H7 (cell line): ENCODE measurements at regions not wholly inside any gene's neighbourhood (a gene's known extent, or its start where the extent isn't known, plus 50 kb on each side); places are given as distances from the start of the nearest gene placed in this dataset.
"Not testable (repeated sequence)": the region's sequence is repeated elsewhere in the genome, so short reads cannot be mapped to it uniquely, and the experiment has no call there.

Source experiments
- DNase-seq: peaks from one replicate; pipeline ENCODE4 v3.0.0; 2012
- H3K27me3 ChIP-seq: 2 replicates; pipeline ENCODE4 v1.6.0; 2011; ENCODE audit warnings: mild to moderate bottlenecking, low read length; ENCODE audit not compliant: control insufficient read depth, insufficient read depth
- H3K36me3 ChIP-seq: replicated peaks from 2 replicates; pipeline ENCODE4 v1.5.1; 2011; ENCODE audit warnings: low read length; ENCODE audit not compliant: control insufficient read depth, insufficient read depth
- H3K4me3 ChIP-seq: 2 replicates; pipeline ENCODE4 v1.5.1; 2011; ENCODE audit warnings: low read depth, mild to moderate bottlenecking, control low read depth, low read length, moderate library complexity; ENCODE audit not compliant: insufficient read depth

DNA sequence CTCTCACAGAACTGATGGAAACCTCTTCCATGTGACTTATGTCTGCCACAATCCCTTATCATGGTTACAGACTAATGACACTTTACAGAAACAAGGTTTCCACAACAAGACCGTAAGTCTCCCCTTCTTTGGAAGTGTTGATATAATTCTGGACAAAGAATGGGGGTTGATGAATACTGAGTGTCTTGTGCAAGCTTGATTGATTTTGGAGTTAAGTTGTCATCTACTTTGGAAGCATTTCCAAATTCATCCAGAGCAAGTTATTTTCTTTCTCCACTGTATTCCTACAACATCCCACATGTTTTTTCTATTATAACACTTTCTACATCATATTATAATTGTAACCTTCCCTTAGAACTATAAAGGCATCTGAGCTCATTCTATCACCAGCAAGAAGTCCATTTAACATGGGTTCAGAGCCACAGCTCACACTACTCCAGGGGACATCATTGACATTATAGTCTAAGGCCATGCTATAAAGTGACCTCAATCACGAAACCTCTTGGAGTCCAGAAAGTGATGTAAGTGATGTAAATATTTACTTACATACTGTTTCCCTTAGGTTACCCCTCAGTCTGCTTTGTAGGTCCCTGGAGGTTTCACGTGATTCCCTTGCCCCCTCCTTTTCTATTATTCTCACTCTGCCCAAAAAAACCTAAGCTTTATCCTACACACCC is 125.7 kb upstream of the PBX1 start:
- Histone ChIP-seq H3K4me3 (no peak overlapping the region), H3K36me3 (no peaks in the 10 kb centered on the region), H3K27me3 (no peaks in the 10 kb centered on the region)
- no peak for DNase-seq

GRCh38 chr1:164433818-164434170 is 125.2 kb upstream of the PBX1 start:
- Histone ChIP-seq H3K27me3 (no peaks in the 10 kb centered on the region), H3K4me3 (no peak overlapping the region), H3K36me3 (no peaks in the 10 kb centered on the region)
- no peak for DNase-seq

DNA sequence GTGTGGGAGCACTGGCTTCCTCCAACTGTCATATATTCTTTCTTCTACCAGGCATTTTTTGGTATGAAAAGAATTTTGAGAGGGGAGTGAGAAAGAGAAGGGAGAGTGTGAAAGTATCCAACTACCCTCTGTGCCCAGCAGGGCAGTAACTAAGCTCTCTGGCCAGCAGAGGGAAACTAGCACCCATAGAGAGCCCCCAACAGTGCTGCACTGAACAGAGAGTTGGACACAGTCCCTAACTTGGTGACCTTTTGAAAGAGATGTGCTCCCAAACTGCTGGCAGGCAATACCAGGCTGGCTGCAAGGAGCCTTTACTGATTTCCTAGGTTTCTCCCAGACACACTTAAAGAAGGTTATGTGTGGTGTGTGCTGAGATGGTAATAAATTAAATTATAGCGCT is 118.8 kb upstream of the PBX1 start:
- Histone ChIP-seq H3K36me3 (no peaks in the 10 kb centered on the region), H3K27me3 (no peaks in the 10 kb centered on the region)
- DNase-seq = peak; percentile 35

DNA sequence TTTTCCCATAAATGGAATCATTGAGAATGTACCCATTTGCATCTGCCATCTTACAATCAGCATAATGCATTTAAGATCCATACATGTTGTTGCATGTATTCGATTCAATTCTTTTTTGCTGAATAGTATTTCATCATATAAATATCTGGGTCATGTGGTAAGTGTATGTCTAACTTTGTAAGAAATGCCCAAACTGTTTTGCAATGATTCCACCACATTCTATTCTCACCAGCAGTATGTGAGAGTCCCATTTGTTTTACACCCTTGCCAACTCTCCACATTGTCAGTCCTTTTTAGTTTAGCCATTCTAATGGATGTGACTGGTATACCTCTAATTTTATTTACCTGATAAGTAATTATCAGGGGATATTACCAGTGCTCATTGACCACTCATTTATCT is 115.8 kb upstream of the PBX1 start:
- no peaks in the 10 kb centered on the region for H3K27me3 ChIP-seq
- DNase-seq = no peak
- H3K4me3 ChIP-seq = no peak overlapping the region
- H3K36me3 ChIP-seq = no peaks in the 10 kb centered on the region

More for the DNA sequence above, 118.8 kb upstream of the PBX1 start:
- H3K4me3 ChIP-seq = no peak overlapping the region

GRCh38 chr1:164443836-164444235 is 115.1 kb upstream of the PBX1 start:
- Histone ChIP-seq H3K27me3 (no peaks in the 10 kb centered on the region), H3K36me3 (no peaks in the 10 kb centered on the region), H3K4me3 (no peak overlapping the region)
- no peak for DNase-seq

- H3K27me3 ChIP-seq = no peaks in the 10 kb centered on the region
- H3K4me3 ChIP-seq = no peak overlapping the region
- H3K36me3 ChIP-seq = no peaks in the 10 kb centered on the region
- no peak for DNase-seq
Observed at GRCh38 chr1:164446020-164446419, 113.0 kb upstream of the PBX1 start.

DNA sequence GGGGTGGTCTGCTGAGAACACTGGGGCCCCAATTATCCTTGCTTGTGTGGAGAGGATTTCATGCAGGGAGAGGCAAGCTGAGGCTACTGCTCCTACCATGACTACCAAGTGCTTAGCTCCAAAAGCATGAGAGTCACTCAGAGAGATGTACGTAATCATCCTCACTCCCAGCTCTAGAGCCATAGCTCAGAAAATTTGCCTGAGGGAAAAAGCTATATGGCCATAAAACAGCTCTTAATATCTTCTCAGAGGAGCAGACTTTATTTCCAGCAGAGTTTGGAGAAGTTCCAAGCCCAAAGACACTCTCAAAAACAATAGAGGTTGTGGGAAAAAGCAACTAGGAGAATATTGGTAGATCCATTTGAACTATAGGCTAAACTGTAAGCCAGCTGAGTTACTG is 106.4 kb upstream of the PBX1 start:
- Histone ChIP-seq H3K36me3 (no peaks in the 10 kb centered on the region), H3K27me3 (no peaks in the 10 kb centered on the region), H3K4me3 (no peak overlapping the region)
- DNase-seq = no peak

GRCh38 chr1:164456272-164456671 is 102.7 kb upstream of the PBX1 start:
- DNase-seq = no peak
- no peaks in the 10 kb centered on the region for H3K36me3 ChIP-seq
- no peak overlapping the region for H3K4me3 ChIP-seq

DNA sequence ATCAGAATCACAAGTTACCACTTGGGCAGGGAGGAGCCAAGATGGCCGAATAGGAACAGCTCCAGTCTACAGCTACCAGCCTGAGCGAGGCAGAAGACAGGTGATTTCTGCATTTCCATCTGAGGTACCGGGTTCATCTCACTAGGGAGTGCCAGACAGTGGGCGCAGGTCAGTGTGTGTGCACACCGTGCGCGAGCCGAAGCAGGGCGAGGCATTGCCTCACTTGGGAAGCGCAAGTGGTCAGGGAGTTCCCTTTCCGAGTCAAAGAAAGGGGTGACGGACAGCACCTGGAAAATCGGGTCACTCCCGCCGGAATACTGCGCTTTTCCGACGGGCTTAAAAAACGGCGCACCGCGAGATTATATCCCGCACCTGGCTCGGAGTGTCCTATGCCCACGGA is 99.8 kb upstream of the PBX1 start:
- H3K36me3 ChIP-seq, DNase-seq, H3K27me3 ChIP-seq, H3K4me3 ChIP-seq: not testable (repeated sequence)

More at GRCh38 chr1:164456272-164456671, 102.7 kb upstream of the PBX1 start:
- H3K27me3 ChIP-seq = no peaks in the 10 kb centered on the region

- Histone ChIP-seq H3K4me3 (no peak overlapping the region), H3K27me3 (no peaks in the 10 kb centered on the region), H3K36me3 (no peaks in the 10 kb centered on the region)
- DNase-seq = no peak
Observed at GRCh38 chr1:164466001-164466421, 93.0 kb upstream of the PBX1 start.

GRCh38 chr1:164466429-164466828 is 92.6 kb upstream of the PBX1 start:
- no peak for DNase-seq
- no peak overlapping the region for H3K4me3 ChIP-seq
- H3K27me3 ChIP-seq = no peaks in the 10 kb centered on the region
- no peaks in the 10 kb centered on the region for H3K36me3 ChIP-seq

- no peaks in the 10 kb centered on the region for H3K27me3 ChIP-seq
- H3K4me3 ChIP-seq = no peak overlapping the region
- H3K36me3 ChIP-seq = no peaks in the 10 kb centered on the region
- DNase-seq = no peak
Observed at GRCh38 chr1:164470996-164471395, 88.0 kb upstream of the PBX1 start.

- Histone ChIP-seq H3K27me3 (no peaks in the 10 kb centered on the region), H3K4me3 (no peak overlapping the region), H3K36me3 (no peaks in the 10 kb centered on the region)
- DNase-seq = no peak
Observed at GRCh38 chr1:164472841-164473240, 86.1 kb upstream of the PBX1 start.

DNA sequence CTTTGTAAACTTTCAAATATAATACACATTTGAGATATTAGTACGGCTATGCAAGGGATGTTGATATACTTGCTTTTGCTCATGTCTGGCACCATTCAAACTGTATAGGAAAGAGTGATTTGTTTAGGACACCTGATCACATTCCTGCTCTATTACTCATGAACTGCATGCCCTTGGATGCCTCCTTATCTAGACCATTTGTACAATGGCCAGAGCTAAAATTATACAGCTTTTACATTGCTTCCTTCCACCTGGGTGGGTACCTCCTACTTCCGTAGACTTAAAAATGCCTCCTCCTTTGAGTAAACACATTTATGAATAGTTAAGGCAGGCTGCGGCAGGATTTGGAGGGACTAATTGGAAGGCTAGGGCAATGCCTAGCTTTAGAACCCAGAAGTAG is 85.4 kb upstream of the PBX1 start:
- no peaks in the 10 kb centered on the region for H3K27me3 ChIP-seq
- H3K36me3 ChIP-seq = no peaks in the 10 kb centered on the region
- no peak for DNase-seq
- H3K4me3 ChIP-seq = no peak overlapping the region

DNA sequence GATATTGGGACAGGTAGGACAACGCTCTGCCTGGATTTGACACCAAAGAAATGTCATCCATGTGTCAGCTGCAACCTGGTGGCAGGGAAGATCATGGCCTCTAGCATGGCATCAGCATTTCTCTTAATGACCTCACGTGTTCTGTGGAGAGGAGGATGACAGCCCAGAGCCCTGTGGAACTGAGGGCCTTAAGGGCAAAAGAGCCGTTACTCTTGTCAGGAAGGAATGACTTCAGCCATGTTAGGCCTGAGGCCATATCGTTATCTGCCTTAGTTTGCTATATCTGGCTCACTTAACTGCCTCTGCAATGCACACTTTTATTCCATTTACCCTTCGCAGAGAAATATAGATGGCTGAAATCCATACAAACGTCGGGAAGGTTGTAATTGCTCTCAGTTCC is 83.2 kb upstream of the PBX1 start:
- no peak overlapping the region for H3K4me3 ChIP-seq
- H3K36me3 ChIP-seq = no peaks in the 10 kb centered on the region
- DNase-seq = no peak
- no peaks in the 10 kb centered on the region for H3K27me3 ChIP-seq

DNA sequence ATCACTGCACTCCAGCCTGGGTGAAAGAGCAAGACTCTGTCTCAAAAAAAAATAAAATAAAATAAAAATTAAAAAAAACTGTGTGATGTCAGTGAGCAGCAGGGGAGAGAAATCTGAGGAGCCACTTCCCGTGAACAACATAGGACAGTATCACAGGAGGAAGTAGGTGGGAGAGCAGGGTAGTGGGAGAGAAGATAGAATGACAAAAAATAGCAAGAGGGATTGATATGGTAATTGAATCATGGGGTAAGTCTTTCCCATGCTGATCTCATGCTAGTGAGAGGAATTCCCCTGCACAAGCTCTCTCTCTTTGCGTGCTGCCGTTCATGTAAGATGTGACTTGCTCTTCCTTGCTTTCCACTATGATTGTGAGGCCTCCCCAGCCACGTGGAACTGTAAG is 81.6 kb upstream of the PBX1 start:
- H3K36me3 ChIP-seq = no peaks in the 10 kb centered on the region
- peak; percentile 9 for DNase-seq
- H3K4me3 ChIP-seq = no peak overlapping the region
- no peaks in the 10 kb centered on the region for H3K27me3 ChIP-seq
